NCI-H526 (cell line): ENCODE measurements at regions not wholly inside any gene's neighbourhood (a gene's known extent, or its start where the extent isn't known, plus 50 kb on each side); places are given as distances from the start of the nearest gene placed in this dataset.
"Not testable (repeated sequence)": the region's sequence is repeated elsewhere in the genome, so short reads cannot be mapped to it uniquely, and the experiment has no call there.

ENCODE experiments used
- DNase-seq, 2 experiments: peaks; one replicate each; lab custom pipeline; 2025; lab: John Stamatoyannopoulos, UW

DNA sequence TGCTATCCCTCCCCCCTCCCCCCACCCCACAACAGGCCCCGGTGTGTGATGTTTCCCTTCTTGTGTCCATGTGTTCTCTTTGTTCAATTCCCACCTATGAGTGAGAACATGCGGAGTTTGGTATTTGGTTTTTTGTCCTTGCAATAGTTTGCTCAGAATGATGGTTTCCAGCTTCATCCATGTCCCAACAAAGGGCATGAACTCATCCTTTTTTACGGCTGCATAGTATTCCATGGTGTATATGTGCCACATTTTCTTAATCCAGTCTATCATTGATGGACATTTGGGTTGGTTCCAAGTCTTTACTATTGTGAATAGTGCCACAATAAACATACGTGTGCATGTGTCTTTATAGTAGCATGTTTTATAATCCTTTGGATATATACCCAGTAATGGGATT lies 98.3 kb upstream of the DPH5 start:
- not testable (repeated sequence) for DNase-seq

DNA sequence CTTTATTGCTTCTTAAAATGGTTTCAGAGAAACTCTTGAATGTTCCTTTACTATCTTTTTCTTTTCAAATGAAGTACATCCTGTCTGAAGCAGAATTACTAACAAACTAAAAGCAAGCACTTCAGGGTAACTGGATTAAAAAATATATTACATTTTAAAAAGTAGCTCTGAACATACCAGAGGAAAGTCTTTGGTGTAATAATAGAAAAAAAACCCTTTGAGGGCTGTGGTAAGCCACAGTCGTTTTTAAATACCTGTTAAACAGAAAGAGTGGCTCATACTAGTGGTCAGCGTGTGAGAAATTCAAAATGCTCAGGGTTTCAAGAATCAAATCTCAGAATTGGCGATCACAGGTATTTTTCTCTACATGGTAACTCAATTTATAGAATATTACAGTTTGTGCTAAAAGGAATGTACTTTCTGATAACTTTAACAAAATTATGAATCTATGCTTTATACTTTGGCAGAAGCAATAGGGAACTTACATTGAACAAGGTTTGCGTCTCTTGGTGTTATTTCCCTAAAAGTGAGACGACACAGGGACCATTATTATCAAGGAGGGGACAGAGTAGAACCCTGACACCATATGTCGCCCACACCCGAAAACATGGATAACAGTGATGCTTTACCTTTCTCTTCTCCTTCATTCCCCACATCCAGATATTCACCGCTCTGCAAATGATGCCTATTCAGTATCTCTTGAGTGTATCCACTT lies 97.0 kb upstream of the DPH5 start:
- no peak for DNase-seq

DNA sequence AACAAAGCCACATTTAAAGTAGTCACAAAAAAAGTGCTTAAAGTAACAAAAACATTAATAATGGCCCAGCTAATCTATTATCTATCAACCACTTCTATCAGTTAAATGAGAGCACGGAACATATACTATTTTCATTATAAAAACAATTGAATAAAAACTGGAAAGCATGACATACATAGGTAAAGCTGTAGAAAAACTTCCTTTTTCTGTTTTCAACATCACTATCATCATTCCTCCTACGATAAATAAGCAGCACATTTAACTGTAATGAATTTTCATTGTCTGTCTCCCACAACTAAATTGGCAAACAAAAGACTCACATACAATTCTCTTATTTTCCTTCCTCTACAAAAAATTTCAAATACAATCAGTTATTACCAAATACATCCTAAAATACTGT lies 96.4 kb upstream of the DPH5 start:
- DNase-seq, result no peak

DNA sequence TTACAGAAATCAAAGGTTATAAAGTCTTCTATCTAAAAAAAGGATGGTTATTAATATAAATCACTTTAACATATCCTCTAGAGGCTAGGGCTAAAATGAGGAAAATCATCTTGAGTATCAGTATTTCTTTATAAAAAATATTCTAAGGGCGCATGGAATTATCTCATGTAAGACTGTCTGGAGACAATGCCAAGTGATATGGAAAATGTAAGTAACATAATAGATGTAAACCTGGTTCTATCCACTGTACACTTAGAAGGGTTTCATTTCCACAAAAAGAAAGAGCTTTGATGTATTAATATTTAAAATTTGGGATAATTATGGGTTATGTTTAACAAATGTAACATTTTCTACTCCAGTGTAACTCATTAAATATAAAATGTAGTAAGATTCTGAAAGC lies 95.9 kb upstream of the DPH5 start:
- DNase-seq, result no peak

DNA sequence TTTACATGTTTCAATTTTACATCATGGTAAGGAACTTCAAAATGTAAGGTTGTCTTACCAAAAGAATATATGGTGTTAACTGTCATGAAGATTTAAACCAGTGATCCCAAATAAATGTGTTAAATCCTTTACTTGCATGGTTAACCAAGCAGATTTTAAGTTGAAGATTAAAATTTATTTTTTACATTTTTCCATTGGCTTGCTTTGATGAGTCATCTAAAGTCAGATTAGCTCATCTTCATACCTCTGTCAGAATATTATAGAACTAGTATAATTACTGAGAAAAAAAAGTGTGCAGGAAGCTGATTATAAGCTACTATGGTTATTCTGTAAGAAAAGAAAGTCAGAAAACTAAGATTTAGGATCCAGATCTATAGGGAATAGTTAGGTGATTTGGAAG lies 95.3 kb upstream of the DPH5 start:
- DNase-seq, result no peak

DNA sequence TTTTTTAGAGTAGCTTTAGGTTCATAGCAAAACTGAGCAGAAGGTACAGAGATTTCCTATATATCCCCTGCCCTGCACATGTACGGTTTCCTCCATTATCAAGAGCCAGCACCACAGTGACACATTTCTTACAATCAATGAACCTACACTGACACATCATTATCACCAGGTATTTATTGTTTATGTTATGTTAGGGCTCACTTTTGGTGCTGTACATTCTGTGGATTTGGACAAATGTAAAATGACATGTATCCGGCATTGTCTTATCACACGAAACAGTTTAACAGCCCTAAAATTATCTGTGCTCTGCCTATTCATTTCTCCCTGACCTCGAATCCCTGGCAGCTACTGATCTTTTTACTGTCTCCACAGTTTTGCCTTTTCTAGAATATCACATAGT lies 93.7 kb upstream of the DPH5 start:
- no peak for DNase-seq

DNA sequence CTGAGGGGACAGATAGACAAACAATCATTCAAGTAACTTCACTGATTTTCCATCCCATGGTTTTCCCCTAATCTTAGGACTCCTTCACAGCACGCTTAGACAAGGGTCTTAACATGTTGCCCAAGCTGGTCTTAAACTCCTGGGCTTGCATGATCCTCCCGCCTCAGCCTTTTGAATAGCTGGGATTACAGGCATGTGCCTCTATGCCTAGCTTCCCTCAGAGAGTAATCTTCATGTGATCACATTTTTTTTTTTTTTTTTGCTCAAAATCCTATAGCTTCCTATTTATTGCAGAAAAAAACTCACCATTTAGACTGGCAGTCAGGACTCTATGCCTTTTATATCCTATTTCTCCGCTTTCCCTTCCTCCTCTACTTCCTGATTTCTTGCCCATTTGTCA lies 90.4 kb upstream of the DPH5 start:
- DNase-seq, result no peak

DNA sequence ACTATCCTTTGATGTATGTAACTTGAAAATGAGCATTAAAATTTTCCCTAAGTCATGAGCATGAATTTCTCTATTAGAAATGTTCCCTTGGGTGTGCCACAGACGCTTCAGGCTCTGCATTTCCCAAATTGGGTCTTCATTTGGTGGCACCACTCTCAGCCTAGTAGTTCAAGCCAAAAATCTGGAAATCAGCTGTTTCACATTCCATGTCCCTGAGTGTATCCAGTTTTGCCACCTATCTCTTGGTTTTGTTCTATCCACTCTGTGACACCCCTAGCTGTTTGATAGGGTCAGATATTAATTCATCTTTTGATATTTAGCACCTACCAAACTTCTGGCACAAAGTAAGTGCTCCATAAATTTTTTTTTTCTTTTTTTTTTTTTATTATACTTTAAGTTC lies 89.5 kb upstream of the DPH5 start:
- no peak for DNase-seq

DNA sequence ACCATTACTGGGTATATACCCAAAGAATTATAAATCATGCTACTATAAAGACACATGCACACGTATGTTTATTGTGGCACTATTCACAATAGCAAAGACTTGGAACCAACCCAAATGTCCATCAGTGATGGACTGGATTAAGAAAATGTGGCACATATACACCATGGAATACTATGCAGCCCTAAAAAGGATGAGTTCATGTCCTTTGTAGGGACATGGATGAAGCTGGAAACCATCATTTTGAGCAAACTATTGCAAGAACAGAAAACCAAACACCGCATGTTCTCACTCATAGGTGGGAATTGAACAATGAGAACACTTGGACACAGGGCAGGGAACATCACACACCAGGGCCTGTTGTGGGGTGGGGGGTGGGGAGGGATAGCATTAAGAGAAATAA lies 88.5 kb upstream of the DPH5 start:
- DNase-seq, result not testable (repeated sequence)

DNA sequence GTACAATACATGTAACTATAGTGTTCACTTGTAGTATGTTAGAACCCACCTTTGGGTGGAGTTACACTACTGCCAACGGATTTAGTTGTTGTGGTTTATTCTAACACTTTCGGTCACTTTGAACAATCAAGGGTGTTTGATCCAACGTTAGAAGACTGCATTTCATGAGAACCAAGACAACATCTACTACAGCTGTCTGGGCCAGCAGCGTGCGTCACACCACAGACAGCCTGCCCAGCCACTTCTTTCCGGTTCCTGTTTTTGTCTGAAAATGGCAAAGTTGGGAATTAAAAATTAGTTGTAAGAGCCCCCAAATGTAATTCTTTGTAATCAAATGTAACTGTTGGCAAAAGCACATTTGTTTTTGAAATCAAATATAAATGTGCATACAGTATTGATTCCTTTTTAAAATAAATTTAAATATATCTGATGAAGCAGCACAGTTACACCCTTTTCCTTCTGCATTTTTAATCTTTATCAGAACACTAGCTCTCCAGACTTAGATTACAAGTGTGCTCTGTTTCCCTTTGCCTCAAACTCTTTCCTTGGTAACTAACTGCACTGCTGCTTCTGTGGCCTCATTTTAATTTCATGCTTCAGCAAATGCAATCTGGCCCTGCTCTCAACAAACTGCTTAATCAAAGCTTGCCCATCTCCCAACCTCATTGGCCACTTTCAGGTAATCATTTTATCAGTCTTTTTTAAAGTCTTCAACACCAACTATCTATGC lies 86.6 kb upstream of the DPH5 start:
- DNase-seq, result no peak

DNA sequence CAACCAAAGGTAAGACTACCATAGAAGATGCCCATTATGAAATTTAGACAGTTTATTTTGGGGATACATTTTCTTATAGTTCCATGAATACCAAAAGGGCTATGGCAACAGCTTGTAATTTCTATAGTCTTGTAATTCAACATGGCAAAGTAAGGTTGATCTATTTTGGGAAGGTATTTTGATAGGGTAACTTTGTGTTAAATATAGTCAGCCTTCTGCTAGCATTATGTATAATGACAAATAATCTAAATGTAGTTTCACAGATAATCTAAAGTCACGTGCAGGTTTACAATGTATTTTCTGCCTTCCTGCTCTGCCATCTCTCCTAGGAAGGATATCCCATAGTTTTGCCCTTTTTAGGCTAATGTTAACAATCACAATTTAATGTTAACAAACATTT lies 85.9 kb upstream of the DPH5 start:
- no peak for DNase-seq

DNA sequence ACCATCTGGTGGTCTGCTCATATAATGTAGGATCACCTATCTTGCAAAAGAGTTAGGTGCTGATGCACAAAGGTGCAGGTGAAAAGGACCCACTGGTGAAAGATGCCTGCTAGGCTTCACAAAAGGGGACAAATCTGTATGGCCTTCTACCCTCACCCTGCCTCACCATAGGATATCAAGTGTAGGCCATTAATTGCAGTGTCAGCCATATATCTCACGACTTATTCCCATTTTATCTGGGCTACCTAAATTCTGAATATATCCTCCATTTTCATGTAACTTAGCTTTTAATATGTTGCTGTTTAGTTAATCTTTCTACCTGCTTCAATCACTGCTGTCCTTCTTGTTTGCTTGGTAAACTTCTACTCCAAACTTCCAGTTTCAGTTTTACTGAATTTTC lies 84.2 kb upstream of the DPH5 start:
- no peak for DNase-seq

DNA sequence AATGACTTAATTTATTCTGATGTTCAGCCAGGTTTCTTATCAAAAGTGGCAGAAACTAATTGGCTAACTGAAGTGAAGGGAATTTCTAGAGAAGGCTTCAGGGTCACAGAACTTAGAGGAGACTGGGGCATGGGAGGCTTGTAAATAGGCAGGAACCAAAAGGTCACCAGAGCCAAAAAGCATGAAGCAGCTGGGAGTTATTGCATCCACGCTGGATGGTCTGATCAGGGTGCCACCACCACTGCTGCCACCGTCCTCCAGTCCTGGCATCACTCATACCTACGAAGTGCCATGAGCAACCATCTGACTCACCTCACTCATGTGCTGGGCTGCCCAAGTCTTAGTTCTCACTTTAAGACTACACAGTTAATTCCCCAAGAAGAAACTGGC lies 82.5 kb upstream of the DPH5 start:
- DNase-seq, result no peak

DNA sequence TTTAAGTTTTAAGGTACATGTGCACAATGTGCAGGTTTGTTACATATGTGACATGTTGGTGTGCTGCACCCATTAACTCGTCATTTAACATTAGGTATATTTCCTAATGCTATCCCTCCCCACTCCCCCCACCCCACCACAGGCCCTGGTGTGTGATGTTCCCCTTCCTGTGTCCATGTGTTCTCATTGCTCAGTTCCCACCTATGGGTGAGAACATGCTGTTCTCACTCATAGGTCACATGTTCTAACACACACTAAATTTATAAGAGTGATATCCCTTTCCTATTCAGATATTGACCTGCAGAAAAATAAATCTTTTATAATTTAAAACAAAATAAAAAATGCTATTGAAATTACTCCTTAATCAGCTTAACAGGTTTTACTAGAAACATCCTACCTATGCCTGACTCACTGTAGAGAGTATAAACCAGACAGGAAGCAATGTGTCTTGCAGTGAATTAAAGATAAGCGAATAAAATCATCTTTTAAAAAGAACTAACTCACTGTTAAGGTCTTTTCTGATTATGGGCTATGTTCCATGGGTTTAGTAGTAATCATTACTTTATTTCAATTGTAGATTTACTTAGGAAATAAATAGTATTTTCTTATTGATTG lies 82.0 kb upstream of the DPH5 start:
- no peak for DNase-seq

DNA sequence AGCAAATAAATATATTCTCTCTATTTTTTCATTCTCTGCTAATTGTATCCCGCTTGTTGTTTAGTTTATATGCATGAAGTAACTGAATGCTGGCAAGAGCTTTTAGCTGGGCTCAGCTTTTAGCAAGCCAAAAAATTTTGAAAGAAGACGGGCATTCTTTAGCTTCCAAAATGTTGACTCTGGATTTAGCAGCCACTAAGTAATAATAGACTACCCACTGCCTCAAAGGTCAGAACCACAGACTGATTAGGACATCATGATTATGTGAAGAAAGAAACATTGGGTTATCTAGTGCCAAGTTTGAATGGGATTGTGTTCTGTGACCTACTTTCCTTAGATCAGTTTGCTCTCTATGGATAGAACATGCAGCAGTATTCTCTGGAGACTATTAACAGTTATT lies 80.3 kb upstream of the DPH5 start:
- DNase-seq, result no peak

DNA sequence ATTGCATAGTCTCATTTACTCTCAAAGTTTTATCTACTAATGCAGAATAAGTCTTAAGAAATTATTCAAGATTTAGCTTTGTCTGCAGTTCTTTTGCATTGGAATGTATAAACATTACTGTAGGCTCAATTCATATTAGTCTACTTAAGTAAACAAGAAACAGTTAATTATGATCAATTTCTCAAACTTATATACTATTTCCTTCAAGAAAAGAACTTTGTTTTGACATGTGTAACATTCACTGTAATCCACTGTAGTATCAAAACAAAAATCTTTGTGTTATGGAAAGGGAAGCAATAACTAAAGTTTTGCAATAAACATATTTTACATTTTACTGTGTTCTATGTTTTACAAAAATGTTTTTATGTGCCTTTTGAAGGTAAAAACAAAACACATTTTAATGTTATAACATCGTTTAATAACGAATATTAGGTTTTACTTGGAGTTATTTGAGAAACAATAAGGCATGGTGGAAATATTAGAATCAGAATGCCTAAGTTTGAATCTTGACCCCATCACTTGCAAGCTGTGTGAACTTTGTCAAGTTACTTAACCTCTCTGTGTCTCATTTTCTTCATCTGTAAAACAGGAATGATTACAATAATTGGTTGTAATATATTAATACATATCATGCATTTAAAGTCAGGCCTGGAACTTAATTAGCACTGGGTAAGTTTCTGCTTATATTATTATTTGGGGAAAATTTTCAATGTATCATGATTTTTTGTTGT lies 77.0 kb upstream of the DPH5 start:
- DNase-seq, result no peak

DNA sequence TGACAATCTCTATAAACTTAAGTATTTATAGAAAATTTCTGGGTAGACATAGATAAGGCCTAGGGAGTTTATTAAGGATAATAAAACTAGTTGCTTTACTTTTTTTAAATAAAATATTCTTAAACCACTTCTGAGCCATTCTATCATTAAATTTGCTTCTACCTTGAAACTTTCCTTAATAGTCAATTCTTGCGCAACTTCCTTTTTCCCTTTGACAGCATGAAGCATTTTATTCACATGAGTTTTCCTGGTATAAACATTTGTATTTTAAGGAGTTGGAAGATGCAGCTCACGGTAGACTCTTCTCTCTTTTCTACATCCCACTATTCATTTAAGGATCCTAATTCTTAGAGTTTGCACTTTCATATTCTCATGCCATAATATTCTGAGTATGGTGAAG lies 75.8 kb upstream of the DPH5 start:
- DNase-seq, result no peak

DNA sequence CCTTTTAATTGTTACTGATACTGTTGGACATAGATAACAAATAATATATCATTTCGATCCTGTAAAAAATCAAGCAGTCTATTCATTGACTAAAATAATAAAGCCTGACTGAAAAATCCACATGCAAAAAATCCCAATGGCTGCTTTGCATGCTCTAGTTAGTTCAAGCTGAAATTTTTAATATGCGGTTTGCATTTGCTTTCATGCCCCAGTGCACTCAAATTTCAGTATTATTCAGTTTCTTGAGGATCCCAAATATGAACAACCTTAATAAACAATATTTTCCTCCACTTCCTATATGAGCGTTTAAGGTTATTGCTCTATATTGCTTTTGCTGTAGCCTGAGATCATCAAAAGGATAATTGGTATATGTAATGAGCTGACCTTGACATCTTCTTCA lies 75.1 kb upstream of the DPH5 start:
- peak; percentile 66 to 74 for DNase-seq

DNA sequence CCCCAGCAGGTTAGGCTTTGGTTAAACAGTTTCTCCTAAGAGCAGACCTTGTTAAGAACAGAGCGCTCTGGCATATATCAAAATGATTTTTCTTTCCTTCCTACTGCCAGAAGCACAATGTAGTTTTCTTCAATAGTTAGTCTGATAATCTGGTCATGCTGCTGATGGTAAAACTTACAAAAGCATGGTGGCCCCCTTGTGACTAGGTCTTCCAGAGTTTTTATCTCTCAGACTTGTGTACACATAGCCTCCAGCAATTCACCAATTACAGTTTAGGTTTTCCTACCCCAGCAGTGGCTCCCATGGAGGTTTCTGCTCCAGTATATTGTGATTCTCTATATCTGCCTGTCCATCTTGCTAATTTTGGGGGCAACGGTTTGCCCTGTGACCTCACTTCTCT lies 73.3 kb upstream of the DPH5 start:
- no peak for DNase-seq

DNA sequence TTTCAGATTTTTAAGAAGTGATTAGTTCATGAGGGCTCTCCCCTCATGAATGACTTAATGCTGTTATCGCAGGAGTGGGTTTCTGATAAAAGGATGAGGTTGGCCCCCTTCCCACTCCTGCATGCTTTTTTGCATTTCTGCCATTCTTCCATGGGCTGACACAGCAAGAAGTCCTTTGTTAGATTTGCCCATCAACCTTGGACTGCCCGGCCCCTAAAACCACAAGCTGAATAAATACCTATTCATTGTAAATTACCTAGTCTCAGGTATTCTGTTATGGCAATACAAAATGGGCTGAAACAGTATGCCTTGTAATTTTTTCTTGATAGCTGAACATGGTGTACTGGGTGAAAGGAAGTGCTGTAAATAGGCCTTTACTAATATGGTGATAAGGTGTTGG lies 72.7 kb upstream of the DPH5 start:
- DNase-seq, result no peak

DNA sequence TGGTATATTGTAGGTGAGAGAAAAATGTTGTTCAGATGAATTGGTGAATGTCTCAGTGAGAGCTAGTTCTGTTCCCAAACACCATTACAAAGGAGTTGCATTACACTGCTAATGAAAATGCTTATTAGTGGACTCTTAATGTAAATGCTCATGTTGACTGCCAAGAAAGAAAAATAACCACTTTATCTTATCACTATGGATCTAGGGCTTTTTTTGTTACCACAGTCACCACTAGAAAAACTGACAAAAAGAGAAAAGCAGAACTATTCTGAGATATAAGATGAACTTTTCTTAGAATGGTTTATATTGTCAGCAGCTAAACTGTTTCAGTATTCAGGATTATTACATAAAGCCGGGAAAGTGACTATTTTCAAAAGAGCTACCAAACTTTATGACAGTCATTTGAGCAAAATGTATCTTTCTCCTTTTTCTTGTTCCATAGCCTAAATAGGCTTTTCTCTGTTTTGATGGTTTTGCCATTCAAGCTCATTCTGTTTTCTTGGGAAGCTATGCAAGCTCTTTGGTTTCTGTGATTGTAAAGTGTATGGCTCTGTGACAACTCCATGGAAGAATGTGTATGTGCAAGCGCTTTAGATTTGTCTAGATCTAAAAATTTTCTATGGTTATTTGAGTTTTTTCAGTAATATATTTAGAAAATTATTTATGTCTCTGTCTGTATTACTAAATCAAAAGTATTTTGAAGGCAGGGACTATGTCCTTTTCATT lies 64.2 kb upstream of the DPH5 start:
- no peak for DNase-seq

DNA sequence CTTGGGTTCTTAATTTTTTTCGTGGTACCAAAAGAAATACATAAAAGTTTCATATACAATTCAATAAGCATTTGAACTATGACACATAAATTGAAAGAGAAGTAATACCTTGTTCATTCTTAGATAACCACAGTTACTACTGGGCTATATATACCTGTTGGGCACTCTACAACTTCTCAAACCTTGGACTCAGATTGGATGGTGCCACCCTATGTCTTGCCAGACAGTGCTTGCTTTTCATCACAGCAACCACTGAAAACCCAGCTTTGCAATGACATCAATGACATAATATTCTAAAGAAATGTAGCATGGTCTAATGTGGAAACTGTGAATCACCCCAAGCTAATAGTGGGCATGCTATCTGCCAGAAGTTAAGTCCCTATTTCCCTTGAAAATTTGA lies 62.8 kb upstream of the DPH5 start:
- no peak for DNase-seq
